ENCODE measurements at regions not wholly inside any gene's neighbourhood (a gene's known extent, or its start where the extent isn't known, plus 50 kb on each side); places are given as distances from the start of the nearest gene placed in this dataset.

GRCh38 chr10:126781450-126782216 is 111.1 kb upstream of the C10orf90 start:
- no peak for DNase-seq (ENCODE audit: low read depth, low spot score)
- no peak overlapping the region for H3K4me3 ChIP-seq (ENCODE audit: low read length)

GRCh38 chr10:126783806-126784557 is 113.5 kb upstream of the C10orf90 start:
- H3K4me3 ChIP-seq (ENCODE audit: low read length) = no peak overlapping the region
- no peak for DNase-seq (ENCODE audit: low read depth, low spot score)

- H3K4me3 ChIP-seq (ENCODE audit: low read length) = no peak overlapping the region
- no peak for DNase-seq (ENCODE audit: low read depth, low spot score)
These were observed 116.7 kb upstream of the C10orf90 start for GRCh38 chr10:126787201-126787600.

GRCh38 chr10:126795318-126795717 is 109.9 kb upstream of the DOCK1 start:
- DNase-seq (ENCODE audit: low read depth, low spot score) = no peak
- H3K4me3 ChIP-seq (ENCODE audit: low read length) = no peak overlapping the region

GRCh38 chr10:126798649-126799048 is 106.6 kb upstream of the DOCK1 start:
- no peak for DNase-seq (ENCODE audit: low read depth, low spot score)

GRCh38 chr10:126803394-126803793 is 101.8 kb upstream of the DOCK1 start:
- H3K4me3 ChIP-seq (ENCODE audit: low read length) = no peak overlapping the region
- no peak for DNase-seq (ENCODE audit: low read depth, low spot score)

More at GRCh38 chr10:126798649-126799048, 106.6 kb upstream of the DOCK1 start:
- H3K4me3 ChIP-seq (ENCODE audit: low read length) = no peak overlapping the region

- H3K4me3 ChIP-seq (ENCODE audit: low read length) = no peak overlapping the region
- DNase-seq (ENCODE audit: low read depth, low spot score) = no peak
These were observed 100.8 kb upstream of the DOCK1 start for GRCh38 chr10:126804396-126804795.

GRCh38 chr10:126806498-126806897 is 98.7 kb upstream of the DOCK1 start:
- no peak overlapping the region for H3K4me3 ChIP-seq (ENCODE audit: low read length)
- no peak for DNase-seq (ENCODE audit: low read depth, low spot score)

GRCh38 chr10:126806991-126807702 is 98.1 kb upstream of the DOCK1 start:
- DNase-seq (ENCODE audit: low read depth, low spot score) = no peak
- H3K4me3 ChIP-seq (ENCODE audit: low read length) = no peak overlapping the region

- no peak for DNase-seq (ENCODE audit: low read depth, low spot score)
- H3K4me3 ChIP-seq (ENCODE audit: low read length) = no peak overlapping the region
These were observed 97.1 kb upstream of the DOCK1 start for GRCh38 chr10:126808103-126808502.

GRCh38 chr10:126813432-126813831 is 91.8 kb upstream of the DOCK1 start:
- DNase-seq (ENCODE audit: low read depth, low spot score) = no peak
- H3K4me3 ChIP-seq (ENCODE audit: low read length) = no peak overlapping the region

- H3K4me3 ChIP-seq (ENCODE audit: low read length) = no peak overlapping the region
- DNase-seq (ENCODE audit: low read depth, low spot score) = no peak
These were observed 71.7 kb upstream of the DOCK1 start for GRCh38 chr10:126833542-126833941.

- H3K4me3 ChIP-seq (ENCODE audit: low read length) = no peak overlapping the region
These were observed 69.2 kb upstream of the DOCK1 start for GRCh38 chr10:126836009-126836408.

GRCh38 chr10:126838316-126838715 is 66.9 kb upstream of the DOCK1 start:
- no peak for DNase-seq (ENCODE audit: low read depth, low spot score)

More at GRCh38 chr10:126836009-126836408, 69.2 kb upstream of the DOCK1 start:
- no peak for DNase-seq (ENCODE audit: low read depth, low spot score)

GRCh38 chr10:126839094-126839761 is 66.0 kb upstream of the DOCK1 start:
- DNase-seq (ENCODE audit: low read depth, low spot score) = no peak
- H3K4me3 ChIP-seq (ENCODE audit: low read length) = no peak overlapping the region

More at GRCh38 chr10:126838316-126838715, 66.9 kb upstream of the DOCK1 start:
- no peak overlapping the region for H3K4me3 ChIP-seq (ENCODE audit: low read length)

GRCh38 chr10:126840576-126841135 is 64.6 kb upstream of the DOCK1 start:
- H3K4me3 ChIP-seq (ENCODE audit: low read length) = no peak overlapping the region
- DNase-seq (ENCODE audit: low read depth, low spot score) = no peak

- H3K4me3 ChIP-seq (ENCODE audit: low read length) = no peak overlapping the region
- no peak for DNase-seq (ENCODE audit: low read depth, low spot score)
These were observed 63.8 kb upstream of the DOCK1 start for GRCh38 chr10:126841341-126841895.

- no peak overlapping the region for H3K4me3 ChIP-seq (ENCODE audit: low read length)
- no peak for DNase-seq (ENCODE audit: low read depth, low spot score)
These were observed 62.9 kb upstream of the DOCK1 start for GRCh38 chr10:126842356-126842755.

GRCh38 chr10:126842836-126843235 is 62.4 kb upstream of the DOCK1 start:
- no peak overlapping the region for H3K4me3 ChIP-seq (ENCODE audit: low read length)
- DNase-seq (ENCODE audit: low read depth, low spot score) = no peak
